ENCODE measurements at regions not wholly inside any gene's neighbourhood (a gene's known extent, or its start where the extent isn't known, plus 50 kb on each side); places are given as distances from the start of the nearest gene placed in this dataset.
"Not testable (repeated sequence)": the region's sequence is repeated elsewhere in the genome, so short reads cannot be mapped to it uniquely, and the experiment has no call there.

DNA sequence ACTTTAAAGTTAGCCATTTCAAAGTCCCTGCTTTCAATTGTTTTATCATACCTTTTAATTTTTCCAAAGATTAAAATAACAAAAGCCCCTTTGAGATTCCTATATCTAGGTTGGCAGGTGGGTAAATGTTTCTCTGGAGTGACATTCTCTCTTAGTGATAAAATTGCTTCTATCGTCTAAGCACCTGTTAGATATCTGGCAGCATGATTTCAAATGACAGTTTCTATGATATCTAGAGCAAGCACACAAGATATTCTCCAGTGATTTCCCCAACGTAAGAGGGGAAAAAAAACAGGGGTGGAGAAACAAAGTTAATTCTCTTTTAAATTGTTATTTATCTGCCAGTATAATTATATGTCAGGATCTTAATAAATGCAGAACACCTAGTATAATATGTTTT is 610.2 kb downstream of the DSC3 start:
- H3K4me1 ChIP-seq (ENCODE audit: control insufficient read depth in 2 of 2, insufficient read depth in 2 of 2, low read length in 2 of 2), result no peaks in the 10 kb centered on the region
- Mint-ChIP-seq H3K4me1 (no peaks in the 10 kb centered on the region), H3K4me3 (no peak overlapping the region), H3K9me3 (ENCODE audit: insufficient read depth) (no peaks in the 10 kb centered on the region), H3K27ac (no peak overlapping the region), H3K27me3 (no peaks in the 10 kb centered on the region)
- no peak for TF ChIP-seq CTCF (IDR thresholded peaks at IDR 0.05)
- TF ChIP-seq EZH2 (IDR thresholded peaks at IDR 0.05; ENCODE audit: borderline replicate concordance, insufficient read depth, low read depth, low read length, poor library complexity, severe bottlenecking), result no peak
- H3K27ac ChIP-seq (ENCODE audit: low read length in 2 of 2), result no peak overlapping the region
- no peak overlapping the region for H3K4me2 ChIP-seq (replicated peaks; ENCODE audit: low read depth, low read length, poor library complexity, severe bottlenecking)
- POLR2A ChIA-PET, result no interaction called here
- no CpG with 5 or more reads among the region's 2 CpGs for WGBS (ENCODE audit: insufficient coverage)
- no peak overlapping the region for H3K4me3 ChIP-seq (ENCODE audit: control extremely low read depth in 1 of 5, extremely low read depth in 1 of 5, insufficient read depth in 1 of 5, low read depth in 2 of 5, low read length in 4 of 5)
- no peak for DNase-seq
- H3K27me3 ChIP-seq (replicated peaks in 1 of 4; ENCODE audit: control extremely low read depth in 1 of 4, control insufficient read depth in 3 of 4, insufficient read depth in 4 of 4, low read length in 3 of 4), result no peaks in the 10 kb centered on the region
- no peaks in the 10 kb centered on the region for H3K9me3 ChIP-seq (ENCODE audit: control extremely low read depth in 1 of 3, control insufficient read depth in 2 of 3, insufficient read depth in 1 of 3, low read length in 2 of 3)
- H3K9ac ChIP-seq (ENCODE audit: low read length), result no peak overlapping the region
- no peaks in the 10 kb centered on the region for H4K20me1 ChIP-seq (ENCODE audit: control insufficient read depth, insufficient read depth, low read length, poor library complexity, severe bottlenecking)
- ATAC-seq (ENCODE audit: low read depth), result no peak
- no peak overlapping the region for H2AFZ ChIP-seq (ENCODE audit: insufficient read depth, low read depth, low read length, poor library complexity, severe bottlenecking)
- no peaks in the 10 kb centered on the region for H3K79me2 ChIP-seq (ENCODE audit: control insufficient read depth, insufficient read depth, low read length)
- intact Hi-C loops (cut with micrococcal nuclease), result no loop called here
- no peaks in the 10 kb centered on the region for H3K36me3 ChIP-seq (replicated peaks in 1 of 2; ENCODE audit: control extremely low read depth in 1 of 2, control insufficient read depth in 1 of 2, extremely low read depth in 1 of 2, insufficient read depth in 2 of 2, low read length in 1 of 2)
- CTCF ChIA-PET, result no interaction called here

DNA sequence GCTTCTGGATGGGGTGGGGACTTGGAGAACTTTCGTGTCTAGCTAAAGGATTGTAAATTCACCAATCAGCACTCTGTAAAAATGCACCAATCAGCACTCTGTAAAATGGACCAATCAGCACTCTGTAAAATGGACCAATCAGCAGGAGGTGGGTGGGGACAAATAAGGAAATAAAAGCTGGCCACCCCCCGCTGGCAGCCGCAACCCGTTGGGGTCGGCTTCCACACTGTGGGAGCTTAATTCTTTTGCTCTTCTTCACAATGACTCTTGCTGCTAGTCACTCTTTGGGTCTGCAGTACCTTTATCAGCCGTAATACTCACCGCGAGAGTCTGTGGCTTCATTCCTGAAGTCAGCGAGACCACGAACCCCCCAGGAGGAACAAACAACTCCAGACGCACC is 623.1 kb downstream of the DSC3 start:
- H3K9me3 ChIP-seq (ENCODE audit: control extremely low read depth in 1 of 3, control insufficient read depth in 2 of 3, insufficient read depth in 1 of 3, low read length in 2 of 3); POLR2A ChIA-PET; intact Hi-C loops (cut with micrococcal nuclease); H3K4me1 Mint-ChIP-seq; H3K4me1 ChIP-seq (ENCODE audit: control insufficient read depth in 2 of 2, insufficient read depth in 2 of 2, low read length in 2 of 2); H3K4me3 ChIP-seq (ENCODE audit: control extremely low read depth in 1 of 5, extremely low read depth in 1 of 5, insufficient read depth in 1 of 5, low read depth in 2 of 5, low read length in 4 of 5); CTCF ChIA-PET; H3K27me3 ChIP-seq (replicated peaks in 1 of 4; ENCODE audit: control extremely low read depth in 1 of 4, control insufficient read depth in 3 of 4, insufficient read depth in 4 of 4, low read length in 3 of 4); H3K4me2 ChIP-seq (replicated peaks; ENCODE audit: low read depth, low read length, poor library complexity, severe bottlenecking); H3K79me2 ChIP-seq (ENCODE audit: control insufficient read depth, insufficient read depth, low read length); H3K4me3 Mint-ChIP-seq; H3K9me3 Mint-ChIP-seq (ENCODE audit: insufficient read depth); ATAC-seq (ENCODE audit: low read depth); H2AFZ ChIP-seq (ENCODE audit: insufficient read depth, low read depth, low read length, poor library complexity, severe bottlenecking); H4K20me1 ChIP-seq (ENCODE audit: control insufficient read depth, insufficient read depth, low read length, poor library complexity, severe bottlenecking); H3K27ac Mint-ChIP-seq; H3K27ac ChIP-seq (ENCODE audit: low read length in 2 of 2); H3K27me3 Mint-ChIP-seq; H3K36me3 ChIP-seq (replicated peaks in 1 of 2; ENCODE audit: control extremely low read depth in 1 of 2, control insufficient read depth in 1 of 2, extremely low read depth in 1 of 2, insufficient read depth in 2 of 2, low read length in 1 of 2); DNase-seq; H3K9ac ChIP-seq (ENCODE audit: low read length): not testable (repeated sequence)
- WGBS (ENCODE audit: insufficient coverage), result 95% methylated on average over 9 of the region's 11 CpGs

Measured in B cell (primary cell).